Gastrocnemius medialis (tissue), 4 donors: ENCODE measurements at regions not wholly inside any gene's neighbourhood (a gene's known extent, or its start where the extent isn't known, plus 50 kb on each side); places are given as distances from the start of the nearest gene placed in this dataset.

Experiments
- ATAC-seq, 2 donors: fragments of 150-250 bp; one replicate each; pipeline ENCODE4 v1.9.1; 2016
- DNase-seq, 2 donors: peaks; one replicate each; pipeline ENCODE4 v3.0.0-alpha.2; 2019
- H3K27ac ChIP-seq, 4 donors: fragments of 200-600 bp; sonication (generic); 1 replicate in 1 of 4; 2 replicates in 3 of 4; pipeline ENCODE4 v1.5.1; 2016 to 2018; ENCODE audit warnings: mild to moderate bottlenecking in 2 of 4, moderate library complexity in 1 of 4
- H3K27me3 ChIP-seq, 3 donors: fragments of 200-600 bp; sonication (generic) in 2 of 3; 1 replicate in 1 of 3; 2 replicates in 2 of 3; pipeline versions ENCODE4 v1.5.1 to v1.6.0; 2016 to 2019; ENCODE audit warnings: mild to moderate bottlenecking in 1 of 3, moderate library complexity in 1 of 3
- H3K36me3 ChIP-seq, 2 donors: fragments of 200-600 bp; sonication (generic) in 1 of 2; one replicate each; pipeline ENCODE4 v1.5.1; 2017 to 2018
- H3K4me1 ChIP-seq, 2 donors: fragments of 200-600 bp; sonication (generic) in 1 of 2; one replicate each; pipeline ENCODE4 v1.5.1; 2016 to 2017; ENCODE audit warnings: mild to moderate bottlenecking in 2 of 2
- H3K4me3 ChIP-seq, 4 donors: fragments of 200-600 bp; sonication (generic) in 3 of 4; 1 replicate in 1 of 4; 2 replicates in 3 of 4; pipeline ENCODE4 v1.5.1; 2016 to 2019; ENCODE audit warnings: mild to moderate bottlenecking in 2 of 4
- H3K9me3 ChIP-seq, 3 donors: fragments of 200-600 bp; sonication (generic) in 2 of 3; 1 replicate in 1 of 3; 2 replicates in 2 of 3; pipeline ENCODE4 v1.5.1; 2016 to 2019
- POLR2A ChIP-seq, 2 donors: fragments of 450-650 bp; IDR thresholded peaks; one replicate each; pipeline ENCODE4 v1.6.1; 2017; ENCODE audit warnings: antibody characterized with exemption in 2 of 2, mild to moderate bottlenecking in 2 of 2, moderate library complexity in 2 of 2
- in situ Hi-C, 4 donors: fragments of 200-750 bp; cut with MboI; loops; one replicate each; pipeline versions ENCODE4 v1.15.0 to v1.8.0; 2017; ENCODE audit warnings: low sequenced_read_pairs in 4 of 4
- intact Hi-C: fragments of 100-400 bp; cut with DNase I; formaldehyde crosslinking; loops from one replicate; pipeline ENCODE4 v1.15.1; 2023; ENCODE audit warnings: low total_unique reads
- TF ChIP-seq, protein P1 (sequence below), 5 experiments: fragments of 450-650 bp in 3 of 5; fragments of 200-600 bp in 2 of 5; sonication (generic) in 2 of 5; IDR thresholded peaks in 4 of 5; conservative IDR thresholded peaks in 1 of 5; 1 replicate in 4 of 5; 2 replicates in 1 of 5; pipeline ENCODE4 v1.5.1; 2016 to 2019; ENCODE audit warnings: antibody characterized with exemption in 5 of 5, mild to moderate bottlenecking in 3 of 5, moderate library complexity in 3 of 5

DNA sequence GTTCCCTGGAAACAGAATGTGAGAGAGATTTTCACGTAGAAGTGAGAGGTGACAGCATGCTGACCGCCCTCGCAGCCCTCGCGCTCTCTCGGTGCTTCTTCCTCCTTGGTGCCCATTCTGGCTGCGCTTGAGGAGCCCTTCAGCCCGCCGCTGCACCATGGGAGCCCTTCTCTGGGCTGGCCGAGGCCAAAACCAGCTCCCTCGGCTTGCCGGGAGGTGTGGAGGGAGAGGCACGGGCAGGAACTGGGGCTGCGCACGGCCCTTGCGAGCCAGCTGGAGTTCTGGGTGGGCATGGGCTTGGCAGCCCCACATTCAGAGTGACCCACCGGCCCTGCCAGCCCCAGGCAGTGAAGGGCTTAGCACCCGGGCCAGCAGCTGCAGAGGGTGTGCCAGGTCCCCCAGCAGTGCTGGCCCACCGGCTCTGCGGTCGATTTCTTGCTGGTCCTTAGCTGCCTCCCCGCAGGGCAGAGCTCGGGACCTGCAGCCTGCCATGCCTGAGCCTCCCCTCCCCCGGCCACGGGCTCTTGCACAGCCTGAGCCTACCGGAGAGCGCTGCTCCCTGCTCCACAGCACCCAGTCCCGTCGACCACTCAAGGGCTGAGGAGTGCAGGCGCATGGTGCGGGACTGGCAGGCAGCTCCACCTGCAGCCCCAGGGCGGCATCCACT is 888.7 kb upstream of the ZWINT start:
- DNase-seq (no peak), ATAC-seq (no peak)
- Histone ChIP-seq H3K36me3 (no peaks in the 10 kb centered on the region), H3K27me3 (no peaks in the 10 kb centered on the region), H3K4me1 (no peaks in the 10 kb centered on the region), H3K27ac (no peak overlapping the region), H3K9me3 (no peaks in the 10 kb centered on the region), H3K4me3 (no peak overlapping the region)
- intact Hi-C loops: no loop called here
- in situ Hi-C loops: no loop called here
- TF ChIP-seq, protein P1, sequence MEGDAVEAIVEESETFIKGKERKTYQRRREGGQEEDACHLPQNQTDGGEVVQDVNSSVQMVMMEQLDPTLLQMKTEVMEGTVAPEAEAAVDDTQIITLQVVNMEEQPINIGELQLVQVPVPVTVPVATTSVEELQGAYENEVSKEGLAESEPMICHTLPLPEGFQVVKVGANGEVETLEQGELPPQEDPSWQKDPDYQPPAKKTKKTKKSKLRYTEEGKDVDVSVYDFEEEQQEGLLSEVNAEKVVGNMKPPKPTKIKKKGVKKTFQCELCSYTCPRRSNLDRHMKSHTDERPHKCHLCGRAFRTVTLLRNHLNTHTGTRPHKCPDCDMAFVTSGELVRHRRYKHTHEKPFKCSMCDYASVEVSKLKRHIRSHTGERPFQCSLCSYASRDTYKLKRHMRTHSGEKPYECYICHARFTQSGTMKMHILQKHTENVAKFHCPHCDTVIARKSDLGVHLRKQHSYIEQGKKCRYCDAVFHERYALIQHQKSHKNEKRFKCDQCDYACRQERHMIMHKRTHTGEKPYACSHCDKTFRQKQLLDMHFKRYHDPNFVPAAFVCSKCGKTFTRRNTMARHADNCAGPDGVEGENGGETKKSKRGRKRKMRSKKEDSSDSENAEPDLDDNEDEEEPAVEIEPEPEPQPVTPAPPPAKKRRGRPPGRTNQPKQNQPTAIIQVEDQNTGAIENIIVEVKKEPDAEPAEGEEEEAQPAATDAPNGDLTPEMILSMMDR (IDR thresholded peaks at IDR 0.05 in 4 of 5, conservative IDR thresholded peaks at IDR 0.05 in 1 of 5): no peak

DNA sequence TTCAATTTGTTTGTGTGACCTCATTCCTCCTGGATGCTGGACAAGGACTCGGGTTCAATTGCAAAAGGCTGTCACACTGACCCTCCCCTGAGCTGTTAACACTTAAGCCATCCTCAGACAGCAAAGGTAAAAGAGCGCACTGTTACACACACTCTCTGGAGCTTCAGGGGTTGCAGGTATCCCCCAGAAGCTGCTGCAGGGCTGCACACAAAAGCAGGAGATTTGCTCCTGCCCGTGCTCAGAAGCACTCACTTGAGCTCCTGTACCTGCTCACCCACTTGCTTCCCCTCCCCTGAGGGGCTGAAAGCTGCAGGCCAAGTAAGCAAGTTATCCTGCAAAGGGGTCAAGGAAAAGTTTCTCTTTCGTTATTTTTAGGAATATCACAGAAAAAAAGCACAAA is 886.2 kb upstream of the ZWINT start:
- Histone ChIP-seq H3K27me3 (no peaks in the 10 kb centered on the region), H3K27ac (no peak overlapping the region), H3K36me3 (no peaks in the 10 kb centered on the region), H3K9me3 (no peaks in the 10 kb centered on the region), H3K4me3 (no peak overlapping the region), H3K4me1 (no peaks in the 10 kb centered on the region)
- ATAC-seq (no peak), DNase-seq (no peak)
- in situ Hi-C loops: no loop called here
- TF ChIP-seq, protein P1 (IDR thresholded peaks at IDR 0.05 in 4 of 5, conservative IDR thresholded peaks at IDR 0.05 in 1 of 5): no peak
- intact Hi-C loops: no loop called here

DNA sequence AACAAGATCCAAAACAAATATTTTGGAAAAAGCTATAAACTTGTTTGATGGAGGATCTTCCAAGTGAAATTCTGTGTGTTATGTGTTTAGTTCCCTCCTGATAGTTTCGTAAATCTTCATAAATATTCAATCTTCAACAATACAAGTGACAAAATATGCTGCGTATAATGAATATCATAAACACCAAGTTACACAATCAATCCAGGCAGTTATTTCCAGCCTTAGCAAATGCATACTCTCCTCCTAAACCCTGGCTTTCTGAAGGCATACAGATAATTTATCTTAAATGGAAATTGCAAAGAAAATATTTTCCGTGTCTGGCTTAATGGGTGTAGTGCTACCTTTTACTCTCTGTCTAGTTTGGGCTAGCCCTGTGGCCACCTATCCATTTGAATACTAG is 864.9 kb upstream of the ZWINT start:
- in situ Hi-C loops: no loop called here

DNA sequence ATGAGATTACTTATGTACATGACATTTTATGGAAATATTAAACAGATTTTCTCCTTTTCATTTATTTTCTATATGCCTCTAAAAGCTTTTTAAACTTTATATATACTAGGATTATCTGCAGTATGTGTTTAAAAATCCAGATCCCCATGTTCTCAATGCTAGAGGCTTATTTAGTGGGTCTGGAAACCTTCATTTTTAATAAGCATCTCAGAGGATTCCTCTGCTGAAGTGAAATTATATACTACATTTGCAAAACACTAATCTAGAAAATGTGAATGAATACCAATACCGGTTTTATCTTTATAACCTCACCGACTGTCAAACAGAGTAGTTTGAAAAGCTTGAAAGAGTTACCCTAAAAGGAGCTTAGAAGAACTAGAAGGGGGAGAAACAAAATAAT is 863.8 kb upstream of the ZWINT start:
- H3K27ac ChIP-seq: no peak overlapping the region
- ATAC-seq (no peak), DNase-seq (no peak)
- no peak overlapping the region for H3K4me3 ChIP-seq
- no peaks in the 10 kb centered on the region for H3K36me3 ChIP-seq
- H3K4me1 ChIP-seq: no peaks in the 10 kb centered on the region
- no peak for TF ChIP-seq POLR2A (IDR thresholded peaks at IDR 0.05)
- TF ChIP-seq, protein P1 (IDR thresholded peaks at IDR 0.05 in 4 of 5, conservative IDR thresholded peaks at IDR 0.05 in 1 of 5): no peak
- intact Hi-C loops (no loop called here), in situ Hi-C loops (no loop called here)
- no peaks in the 10 kb centered on the region for H3K27me3 ChIP-seq
- H3K9me3 ChIP-seq: no peaks in the 10 kb centered on the region

More for the DNA sequence above, 864.9 kb upstream of the ZWINT start:
- H3K4me1 ChIP-seq: no peaks in the 10 kb centered on the region
- ATAC-seq (no peak), DNase-seq (no peak)
- TF ChIP-seq POLR2A (IDR thresholded peaks at IDR 0.05): no peak
- TF ChIP-seq, protein P1 (IDR thresholded peaks at IDR 0.05 in 4 of 5, conservative IDR thresholded peaks at IDR 0.05 in 1 of 5): no peak
- no peak overlapping the region for H3K27ac ChIP-seq
- intact Hi-C loops: no loop called here
- H3K36me3 ChIP-seq: no peaks in the 10 kb centered on the region
- no peak overlapping the region for H3K4me3 ChIP-seq
- no peaks in the 10 kb centered on the region for H3K27me3 ChIP-seq
- no peaks in the 10 kb centered on the region for H3K9me3 ChIP-seq

DNA sequence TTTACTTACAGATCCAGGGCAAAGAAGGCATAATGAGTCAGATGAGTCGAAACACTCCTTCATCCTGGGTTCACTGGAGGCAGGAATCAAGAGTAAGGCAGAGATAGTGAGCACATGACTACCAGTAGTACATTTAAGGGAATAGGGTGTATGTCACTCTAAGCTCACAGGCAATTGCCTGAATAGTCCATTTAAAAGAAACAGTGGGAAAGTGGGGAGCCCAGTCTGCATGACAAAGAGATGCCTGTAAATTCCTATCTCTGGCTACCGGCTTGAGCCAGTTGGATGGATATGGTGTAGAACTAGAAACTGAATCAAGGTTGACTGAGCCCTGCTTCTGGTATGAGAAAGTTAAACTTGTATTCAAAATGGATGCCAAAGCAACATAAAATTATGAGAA is 861.5 kb upstream of the ZWINT start:
- DNase-seq (no peak), ATAC-seq (no peak)
- H3K27me3 ChIP-seq: no peaks in the 10 kb centered on the region
- no peaks in the 10 kb centered on the region for H3K4me1 ChIP-seq
- H3K9me3 ChIP-seq: no peaks in the 10 kb centered on the region
- TF ChIP-seq POLR2A (IDR thresholded peaks at IDR 0.05): no peak
- TF ChIP-seq, protein P1 (IDR thresholded peaks at IDR 0.05 in 4 of 5, conservative IDR thresholded peaks at IDR 0.05 in 1 of 5): no peak
- no peaks in the 10 kb centered on the region for H3K36me3 ChIP-seq
- in situ Hi-C loops: no loop called here
- H3K27ac ChIP-seq: no peak overlapping the region
- no peak overlapping the region for H3K4me3 ChIP-seq
- intact Hi-C loops: no loop called here
